ENCODE measurements at regions not wholly inside any gene's neighbourhood (a gene's known extent, or its start where the extent isn't known, plus 50 kb on each side); places are given as distances from the start of the nearest gene placed in this dataset.
"Not testable (repeated sequence)": the region's sequence is repeated elsewhere in the genome, so short reads cannot be mapped to it uniquely, and the experiment has no call there.

GRCh38 chr15:99451484-99451883 lies 114.3 kb upstream of the MEF2A start:
- Mint-ChIP-seq H3K4me1 (peaks cover 21% of the 10 kb centered on the region), H3K27ac (ENCODE audit: low read depth) (no peak overlapping the region), H3K36me3 (ENCODE audit: insufficient read depth) (no peaks in the 10 kb centered on the region), H3K27me3 (peaks cover 52% of the 10 kb centered on the region), H3K9me3 (no peaks in the 10 kb centered on the region), H3K4me3 (peak overlapping the region; percentile 50)
- ATAC-seq (replicated peaks; ENCODE audit: extremely low read depth, poor library complexity, severe bottlenecking) (no peak), DNase-seq (ENCODE audit: low spot score in 2 of 2) (no peak)

DNA sequence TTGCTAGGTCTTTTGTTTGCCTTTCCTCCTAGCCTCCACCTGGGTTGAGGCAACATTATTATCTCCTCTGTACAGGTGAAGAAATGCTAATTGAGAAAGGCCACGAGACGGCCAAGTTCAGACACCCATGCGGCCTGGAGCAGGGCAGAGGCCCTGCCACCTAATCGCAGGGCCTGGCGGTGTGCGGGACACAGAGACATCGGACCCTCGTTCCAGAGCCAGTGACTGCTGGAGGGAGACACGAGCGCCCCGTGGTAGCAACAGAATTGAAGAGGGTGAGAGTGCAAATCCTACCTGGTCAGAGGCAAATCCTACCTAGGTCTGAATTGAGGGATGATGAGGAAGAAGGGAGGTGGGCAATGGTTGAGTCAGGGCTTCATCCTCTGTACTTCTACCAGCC lies 113.8 kb upstream of the MEF2A start:
- Mint-ChIP-seq H3K27ac (ENCODE audit: low read depth) (no peak overlapping the region), H3K4me3 (no peak overlapping the region)

DNA sequence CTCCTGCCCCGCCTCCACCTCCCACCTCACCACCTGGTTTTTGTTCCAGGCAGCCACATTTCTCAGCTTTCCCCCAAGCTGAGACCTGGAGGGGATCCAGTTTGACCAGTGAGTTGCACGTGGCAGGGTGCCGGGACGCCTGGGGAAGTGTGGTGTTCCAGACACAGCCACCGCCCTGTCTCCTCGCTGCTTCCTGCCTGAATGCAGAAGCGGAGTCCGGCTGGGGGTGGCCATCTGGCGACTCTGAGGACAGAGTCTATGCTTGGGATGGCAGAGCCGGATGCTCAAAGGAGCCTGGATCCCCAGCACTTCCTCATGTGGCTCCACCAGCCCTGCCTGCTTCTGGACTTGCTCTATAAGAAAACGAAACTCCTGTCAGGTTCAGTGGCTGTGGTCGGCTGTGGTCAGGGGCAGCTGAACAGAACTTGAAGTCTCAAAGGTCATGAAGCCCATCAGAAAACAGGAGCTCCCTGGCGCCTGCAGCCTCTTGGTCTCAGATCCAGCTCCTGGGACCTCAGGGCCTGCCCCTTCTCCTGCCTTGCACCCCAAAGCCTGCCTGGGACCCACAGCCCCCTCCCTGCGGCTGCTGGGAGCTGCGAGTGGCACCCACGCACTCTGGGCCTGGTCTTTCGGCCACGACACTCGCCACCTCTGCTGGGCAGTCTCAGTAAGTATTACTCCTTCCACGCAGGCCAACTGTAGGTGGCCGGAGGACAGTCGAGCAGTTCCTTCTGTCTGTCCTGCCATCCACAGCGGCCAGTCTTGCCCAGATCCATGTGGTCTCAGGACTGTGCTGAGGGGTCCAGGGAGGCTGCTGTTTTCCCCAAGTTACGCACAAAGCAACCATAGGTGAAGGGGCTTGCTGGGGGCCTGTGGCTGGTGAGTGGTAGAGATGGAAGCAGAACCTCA lies 112.8 kb upstream of the MEF2A start:
- ATAC-seq (replicated peaks; ENCODE audit: extremely low read depth, poor library complexity, severe bottlenecking) = no peak
- Mint-ChIP-seq H3K27ac (ENCODE audit: low read depth) (no peak overlapping the region), H3K27me3 (peaks cover 46% of the 10 kb centered on the region), H3K4me3 (no peak overlapping the region), H3K4me1 (peaks cover 17% of the 10 kb centered on the region), H3K9me3 (peaks cover 5% of the 10 kb centered on the region), H3K36me3 (ENCODE audit: insufficient read depth) (no peaks in the 10 kb centered on the region)
- DNase-seq (ENCODE audit: low spot score in 2 of 2) = peak in 1 of 2 donors; percentile 6

More for the DNA sequence above, 113.8 kb upstream of the MEF2A start:
- ATAC-seq (replicated peaks; ENCODE audit: extremely low read depth, poor library complexity, severe bottlenecking) (no peak), DNase-seq (ENCODE audit: low spot score in 2 of 2) (no peak)
- Mint-ChIP-seq H3K4me1 (peaks cover 21% of the 10 kb centered on the region), H3K36me3 (ENCODE audit: insufficient read depth) (no peaks in the 10 kb centered on the region), H3K9me3 (no peaks in the 10 kb centered on the region), H3K27me3 (peaks cover 52% of the 10 kb centered on the region)

- peaks cover 5% of the 10 kb centered on the region for H3K9me3 Mint-ChIP-seq
- peaks cover 39% of the 10 kb centered on the region for H3K27me3 Mint-ChIP-seq
- ATAC-seq (replicated peaks; ENCODE audit: extremely low read depth, poor library complexity, severe bottlenecking) (no peak), DNase-seq (ENCODE audit: low spot score in 2 of 2) (no peak)
- H3K4me1 Mint-ChIP-seq = peaks cover 12% of the 10 kb centered on the region
- no peak overlapping the region for H3K27ac Mint-ChIP-seq (ENCODE audit: low read depth)
- no peaks in the 10 kb centered on the region for H3K36me3 Mint-ChIP-seq (ENCODE audit: insufficient read depth)
- H3K4me3 Mint-ChIP-seq = no peak overlapping the region
Measured at GRCh38 chr15:99453637-99454030, 112.2 kb upstream of the MEF2A start.

DNA sequence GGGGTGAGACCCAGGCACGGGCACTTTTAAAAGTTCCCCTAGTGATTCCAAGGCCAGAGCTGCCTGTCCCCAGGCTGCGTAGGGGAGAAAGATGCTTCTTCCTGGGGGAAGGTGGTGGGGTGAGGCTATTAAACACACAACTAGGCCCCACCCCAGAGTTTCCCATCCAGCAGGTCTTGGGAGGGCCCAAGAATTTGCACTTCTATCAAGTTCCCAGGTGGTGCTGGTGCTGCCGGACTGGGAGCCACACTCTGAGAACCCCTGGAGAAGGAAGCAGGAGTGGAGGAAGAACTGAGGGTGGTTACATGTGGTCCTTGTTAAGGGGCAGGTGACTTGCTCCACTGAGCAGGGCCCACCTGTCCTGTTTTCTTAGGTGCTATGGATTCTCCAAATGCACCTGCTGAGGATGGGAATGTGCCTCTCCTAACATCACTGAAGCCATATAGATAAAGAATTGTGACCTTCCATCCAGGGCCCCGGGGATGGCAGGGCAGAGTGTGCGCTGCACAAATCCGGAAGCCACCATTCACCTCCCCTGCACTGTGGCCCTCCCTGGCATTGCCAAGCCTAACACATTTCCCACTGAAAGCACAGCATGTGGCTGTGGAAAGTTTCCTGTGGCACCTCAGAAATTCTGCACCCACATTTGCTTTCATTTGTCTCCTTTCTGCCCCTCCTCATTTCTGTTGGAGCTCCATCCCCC lies 111.5 kb upstream of the MEF2A start:
- no peak overlapping the region for H3K4me3 Mint-ChIP-seq
- no peaks in the 10 kb centered on the region for H3K36me3 Mint-ChIP-seq (ENCODE audit: insufficient read depth)
- peaks cover 5% of the 10 kb centered on the region for H3K9me3 Mint-ChIP-seq
- DNase-seq (ENCODE audit: low spot score in 2 of 2) (peak in 1 of 2 donors; percentile 5), ATAC-seq (replicated peaks; ENCODE audit: extremely low read depth, poor library complexity, severe bottlenecking) (no peak)
- H3K27me3 Mint-ChIP-seq = peaks cover 38% of the 10 kb centered on the region
- peaks cover 12% of the 10 kb centered on the region for H3K4me1 Mint-ChIP-seq
- no peak overlapping the region for H3K27ac Mint-ChIP-seq (ENCODE audit: low read depth)

GRCh38 chr15:99454941-99455788 lies 110.6 kb upstream of the MEF2A start:
- H3K36me3 Mint-ChIP-seq (ENCODE audit: insufficient read depth) = no peaks in the 10 kb centered on the region
- H3K27me3 Mint-ChIP-seq = peaks cover 33% of the 10 kb centered on the region
- no peak overlapping the region for H3K27ac Mint-ChIP-seq (ENCODE audit: low read depth)
- H3K4me1 Mint-ChIP-seq = peaks cover 10% of the 10 kb centered on the region
- H3K9me3 Mint-ChIP-seq = peaks cover 5% of the 10 kb centered on the region
- no peak for ATAC-seq (replicated peaks; ENCODE audit: extremely low read depth, poor library complexity, severe bottlenecking)
- no peak for DNase-seq (ENCODE audit: low spot score in 2 of 2)
- H3K4me3 Mint-ChIP-seq = no peak overlapping the region

- H3K27ac Mint-ChIP-seq (ENCODE audit: low read depth) = no peak overlapping the region
- peaks cover 4% of the 10 kb centered on the region for H3K4me1 Mint-ChIP-seq
- H3K27me3 Mint-ChIP-seq = peaks cover 27% of the 10 kb centered on the region
- DNase-seq (ENCODE audit: low spot score in 2 of 2) (no peak), ATAC-seq (replicated peaks; ENCODE audit: extremely low read depth, poor library complexity, severe bottlenecking) (no peak)
- no peaks in the 10 kb centered on the region for H3K36me3 Mint-ChIP-seq (ENCODE audit: insufficient read depth)
- H3K9me3 Mint-ChIP-seq = peaks cover 5% of the 10 kb centered on the region
- H3K4me3 Mint-ChIP-seq = no peak overlapping the region
Measured at GRCh38 chr15:99455789-99456160, 110.0 kb upstream of the MEF2A start.

GRCh38 chr15:99464137-99464536 lies 101.6 kb upstream of the MEF2A start:
- H3K27me3 Mint-ChIP-seq = no peaks in the 10 kb centered on the region
- H3K9me3 Mint-ChIP-seq = peaks cover 13% of the 10 kb centered on the region
- H3K4me1 Mint-ChIP-seq = no peaks in the 10 kb centered on the region
- no peak overlapping the region for H3K4me3 Mint-ChIP-seq
- ATAC-seq (replicated peaks; ENCODE audit: extremely low read depth, poor library complexity, severe bottlenecking) (no peak), DNase-seq (ENCODE audit: low spot score in 2 of 2) (no peak)
- H3K36me3 Mint-ChIP-seq (ENCODE audit: insufficient read depth) = no peaks in the 10 kb centered on the region
- no peak overlapping the region for H3K27ac Mint-ChIP-seq (ENCODE audit: low read depth)

GRCh38 chr15:99466701-99467337 lies 99.0 kb upstream of the MEF2A start:
- Mint-ChIP-seq H3K36me3 (ENCODE audit: insufficient read depth) (no peaks in the 10 kb centered on the region), H3K4me3 (no peak overlapping the region), H3K9me3 (peaks cover 13% of the 10 kb centered on the region), H3K4me1 (no peaks in the 10 kb centered on the region), H3K27me3 (peaks cover 12% of the 10 kb centered on the region), H3K27ac (ENCODE audit: low read depth) (no peak overlapping the region)
- no peak for DNase-seq (ENCODE audit: low spot score in 2 of 2)
- no peak for ATAC-seq (replicated peaks; ENCODE audit: extremely low read depth, poor library complexity, severe bottlenecking)

- H3K27ac Mint-ChIP-seq (ENCODE audit: low read depth) = no peak overlapping the region
- H3K9me3 Mint-ChIP-seq = peaks cover 13% of the 10 kb centered on the region
- no peak overlapping the region for H3K4me3 Mint-ChIP-seq
- peaks cover 12% of the 10 kb centered on the region for H3K27me3 Mint-ChIP-seq
- H3K36me3 Mint-ChIP-seq (ENCODE audit: insufficient read depth) = no peaks in the 10 kb centered on the region
- no peak for ATAC-seq (replicated peaks; ENCODE audit: extremely low read depth, poor library complexity, severe bottlenecking)
- no peaks in the 10 kb centered on the region for H3K4me1 Mint-ChIP-seq
- DNase-seq (ENCODE audit: low spot score in 2 of 2) = no peak
Measured at GRCh38 chr15:99467338-99467720, 98.5 kb upstream of the MEF2A start.

GRCh38 chr15:99467853-99468464 lies 97.8 kb upstream of the MEF2A start:
- no peak for DNase-seq (ENCODE audit: low spot score in 2 of 2)
- Mint-ChIP-seq H3K9me3 (peaks cover 9% of the 10 kb centered on the region), H3K27ac (ENCODE audit: low read depth) (no peak overlapping the region), H3K27me3 (peaks cover 15% of the 10 kb centered on the region), H3K4me1 (no peaks in the 10 kb centered on the region), H3K36me3 (ENCODE audit: insufficient read depth) (no peaks in the 10 kb centered on the region), H3K4me3 (no peak overlapping the region)
- ATAC-seq (replicated peaks; ENCODE audit: extremely low read depth, poor library complexity, severe bottlenecking) = no peak

GRCh38 chr15:99470204-99470603 lies 95.6 kb upstream of the MEF2A start:
- H3K4me1 Mint-ChIP-seq; H3K9me3 Mint-ChIP-seq; DNase-seq (ENCODE audit: low spot score in 2 of 2); ATAC-seq (replicated peaks; ENCODE audit: extremely low read depth, poor library complexity, severe bottlenecking); H3K27ac Mint-ChIP-seq (ENCODE audit: low read depth); H3K4me3 Mint-ChIP-seq; H3K36me3 Mint-ChIP-seq (ENCODE audit: insufficient read depth): not testable (repeated sequence)
- peaks cover 25% of the 10 kb centered on the region for H3K27me3 Mint-ChIP-seq

Data from central memory CD8-positive, alpha-beta T cell (primary cell).